Smooth muscle cell (in vitro differentiated cells): ENCODE measurements at regions not wholly inside any gene's neighbourhood (a gene's known extent, or its start where the extent isn't known, plus 50 kb on each side); places are given as distances from the start of the nearest gene placed in this dataset.
A peak's percentile ranks its signal among the peaks of the same experiment; 100 is the strongest.
"Not testable (repeated sequence)": the region's sequence is repeated elsewhere in the genome, so short reads cannot be mapped to it uniquely, and the experiment has no call there.

ENCODE experiments used
- DNase-seq: peaks from one replicate; lab custom pipeline; 2025; ENCODE audit not compliant: unreplicated experiment; lab: John Stamatoyannopoulos, UW
- H2AFZ ChIP-seq: fragments of 200-600 bp; sonication (generic); 2 replicates; pipeline ENCODE4 v1.6.0; 2016; ENCODE audit warnings: antibody characterized with exemption, low read depth, mild to moderate bottlenecking
- H3F3A ChIP-seq: fragments of 200-600 bp; sonication (generic); 2 replicates; pipeline ENCODE4 v1.6.0; 2017; ENCODE audit warnings: antibody characterized with exemption, low read depth
- H3K27ac ChIP-seq: fragments of 200-600 bp; sonication (generic); 2 replicates; pipeline ENCODE4 v1.5.1; 2016; ENCODE audit warnings: low read depth, mild to moderate bottlenecking
- H3K27me3 ChIP-seq: fragments of 200-600 bp; sonication (generic); 2 replicates; pipeline ENCODE4 v1.6.1; 2016; ENCODE audit warnings: low read depth, mild to moderate bottlenecking
- H3K36me3 ChIP-seq: fragments of 200-600 bp; sonication (generic); 2 replicates; pipeline ENCODE4 v1.5.1; 2016; ENCODE audit warnings: low read depth
- H3K4me1 ChIP-seq: fragments of 200-600 bp; sonication (generic); 2 replicates; pipeline ENCODE4 v1.5.1; 2016; ENCODE audit warnings: low read depth
- H3K4me2 ChIP-seq: fragments of 200-600 bp; sonication (generic); 2 replicates; pipeline ENCODE4 v1.6.0; 2016; ENCODE audit warnings: mild to moderate bottlenecking
- H3K4me3 ChIP-seq: fragments of 200-600 bp; sonication (generic); 2 replicates; pipeline ENCODE4 v1.5.1; 2016; ENCODE audit warnings: mild to moderate bottlenecking
- H3K79me2 ChIP-seq: fragments of 200-600 bp; sonication (generic); 2 replicates; pipeline ENCODE4 v1.6.0; 2016; ENCODE audit warnings: low read depth, mild to moderate bottlenecking
- H3K9ac ChIP-seq: fragments of 200-600 bp; sonication (generic); 2 replicates; pipeline ENCODE4 v1.6.0; 2016; ENCODE audit warnings: low read depth
- H3K9me3 ChIP-seq: fragments of 200-600 bp; sonication (generic); replicated peaks from 2 replicates; pipeline ENCODE4 v1.5.1; 2016; ENCODE audit warnings: low read depth
- H4K20me1 ChIP-seq: fragments of 200-600 bp; sonication (generic); 2 replicates; pipeline ENCODE4 v1.6.0; 2016; ENCODE audit warnings: low read depth
- CTCF ChIP-seq: fragments of 200-600 bp; sonication (generic); IDR thresholded peaks from 2 replicates; pipeline ENCODE4 v1.5.1; 2017; ENCODE audit warnings: borderline replicate concordance, mild to moderate bottlenecking, antibody characterized with exemption; ENCODE audit not compliant: insufficient read depth, poor library complexity, severe bottlenecking
- WGBS: methylation state at CpG from one replicate; pipeline ENCODE4 v1.1.7; 2016; ENCODE audit warnings: low lambda C conversion rate; 5-methylcytosine and 5-hydroxymethylcytosine counted together

GRCh38 chr18:42336139-42336538, 381.1 kb downstream of the PIK3C3 start:
- Histone ChIP-seq H3K4me3 (no peak overlapping the region), H2AFZ (no peak overlapping the region), H3K9me3 (no peaks in the 10 kb centered on the region), H3F3A (no peaks in the 10 kb centered on the region), H4K20me1 (no peaks in the 10 kb centered on the region), H3K9ac (no peak overlapping the region), H3K79me2 (no peaks in the 10 kb centered on the region), H3K4me1 (peaks cover 12% of the 10 kb centered on the region), H3K4me2 (no peak overlapping the region), H3K27me3 (no peaks in the 10 kb centered on the region), H3K36me3 (no peaks in the 10 kb centered on the region), H3K27ac (no peak overlapping the region)
- 89% methylated on average over 2 of the region's 2 CpGs for WGBS
- no peak for TF ChIP-seq CTCF
- DNase-seq, result no peak

GRCh38 chr18:42337337-42337736, 382.3 kb downstream of the PIK3C3 start:
- WGBS, result 98% methylated on average over 2 of the region's 2 CpGs
- not testable (repeated sequence) for H3F3A ChIP-seq, H3K36me3 ChIP-seq

GRCh38 chr18:42338683-42339082, 383.6 kb downstream of the PIK3C3 start:
- 69% methylated on average over 2 of the region's 2 CpGs for WGBS
- Histone ChIP-seq H3K27me3 (no peaks in the 10 kb centered on the region), H3K27ac (peak overlapping the region; percentile 51), H3F3A (no peaks in the 10 kb centered on the region), H4K20me1 (no peaks in the 10 kb centered on the region), H3K4me2 (no peak overlapping the region), H3K9me3 (no peaks in the 10 kb centered on the region), H3K79me2 (no peaks in the 10 kb centered on the region), H2AFZ (no peak overlapping the region), H3K9ac (no peak overlapping the region), H3K36me3 (no peaks in the 10 kb centered on the region), H3K4me3 (no peak overlapping the region), H3K4me1 (peaks cover 12% of the 10 kb centered on the region)
- no peak for TF ChIP-seq CTCF
- DNase-seq, result no peak

More at GRCh38 chr18:42337337-42337736, 382.3 kb downstream of the PIK3C3 start:
- H2AFZ ChIP-seq, H3K4me2 ChIP-seq, H3K27ac ChIP-seq, H3K79me2 ChIP-seq, H3K4me3 ChIP-seq, H4K20me1 ChIP-seq, H3K9me3 ChIP-seq, H3K27me3 ChIP-seq, DNase-seq, H3K9ac ChIP-seq: not testable (repeated sequence)
- peaks cover 12% of the 10 kb centered on the region for H3K4me1 ChIP-seq

- 32% methylated on average over 4 of the region's 4 CpGs for WGBS
- Histone ChIP-seq H3K27ac (peak overlapping the region; percentile 51), H3K4me3 (no peak overlapping the region), H3K36me3 (no peaks in the 10 kb centered on the region), H2AFZ (no peak overlapping the region), H3K79me2 (no peaks in the 10 kb centered on the region), H3K9ac (no peak overlapping the region), H3F3A (no peaks in the 10 kb centered on the region), H4K20me1 (no peaks in the 10 kb centered on the region), H3K4me1 (peaks cover 12% of the 10 kb centered on the region), H3K9me3 (no peaks in the 10 kb centered on the region), H3K4me2 (peak overlapping the region; percentile 44), H3K27me3 (no peaks in the 10 kb centered on the region)
- DNase-seq, result no peak
- TF ChIP-seq CTCF, result no peak
Measured at GRCh38 chr18:42339372-42339771, 384.3 kb downstream of the PIK3C3 start.
